Retina (tissue), 1 donor: ENCODE measurements at regions not wholly inside any gene's neighbourhood (a gene's known extent, or its start where the extent isn't known, plus 50 kb on each side); places are given as distances from the start of the nearest gene placed in this dataset.
A peak's percentile ranks its signal among the peaks of the same experiment; 100 is the strongest.

ENCODE experiments used
- DNase-seq: peaks from one replicate; pipeline ENCODE4 v3.0.0-alpha.2; 2016

DNA sequence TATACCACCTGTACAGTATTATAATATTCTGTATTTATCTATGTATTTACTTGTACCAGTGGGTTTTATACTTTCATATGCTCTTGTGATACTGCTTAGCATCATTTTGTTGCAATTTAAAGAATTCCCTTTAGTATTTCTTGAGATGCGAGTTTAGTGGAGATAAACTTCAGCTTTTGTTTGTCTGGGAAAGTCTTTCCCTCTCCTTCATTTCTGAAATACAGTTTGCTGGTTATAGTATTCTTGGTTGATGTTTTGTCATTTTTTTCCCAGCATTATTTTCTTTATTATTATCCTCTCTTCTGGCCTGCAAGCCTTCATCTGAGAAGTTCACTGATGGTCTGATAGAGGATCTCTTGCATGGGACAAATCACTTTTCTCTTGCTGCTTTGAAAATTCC is 136.6 kb upstream of the MCHR2 start:
- no peak for DNase-seq

DNA sequence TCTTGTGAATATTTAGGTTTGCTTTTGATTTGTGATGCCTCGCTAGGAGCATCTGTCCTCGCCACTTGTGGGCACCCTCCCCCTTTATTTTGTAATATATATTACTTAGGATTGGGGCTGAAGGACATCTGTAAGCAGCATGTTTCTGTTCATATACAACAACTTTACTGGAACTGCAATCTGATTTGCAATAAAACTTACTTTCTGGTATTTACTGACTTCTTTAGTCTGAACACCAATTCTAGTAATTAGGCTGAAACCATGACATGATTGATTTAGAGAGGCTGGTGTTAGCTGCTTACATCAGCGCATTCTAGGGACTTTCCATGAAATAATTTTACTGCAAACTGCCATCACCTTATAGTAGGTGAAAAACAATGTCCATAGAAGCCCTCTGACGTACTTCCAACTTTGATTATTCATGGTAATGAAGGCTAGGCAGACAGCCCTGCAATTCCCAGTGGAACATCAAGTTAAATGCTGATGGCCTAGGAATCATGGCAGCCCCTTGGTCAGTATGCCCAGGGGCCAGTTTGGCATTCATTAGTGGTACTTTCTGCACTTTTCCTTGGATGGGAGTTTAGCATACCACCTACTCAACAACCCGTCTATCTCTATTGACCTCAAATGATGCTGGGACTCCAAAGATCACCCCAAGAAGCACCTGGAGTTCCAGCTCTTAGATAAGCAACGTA is 132.9 kb upstream of the MCHR2 start:
- no peak for DNase-seq

DNA sequence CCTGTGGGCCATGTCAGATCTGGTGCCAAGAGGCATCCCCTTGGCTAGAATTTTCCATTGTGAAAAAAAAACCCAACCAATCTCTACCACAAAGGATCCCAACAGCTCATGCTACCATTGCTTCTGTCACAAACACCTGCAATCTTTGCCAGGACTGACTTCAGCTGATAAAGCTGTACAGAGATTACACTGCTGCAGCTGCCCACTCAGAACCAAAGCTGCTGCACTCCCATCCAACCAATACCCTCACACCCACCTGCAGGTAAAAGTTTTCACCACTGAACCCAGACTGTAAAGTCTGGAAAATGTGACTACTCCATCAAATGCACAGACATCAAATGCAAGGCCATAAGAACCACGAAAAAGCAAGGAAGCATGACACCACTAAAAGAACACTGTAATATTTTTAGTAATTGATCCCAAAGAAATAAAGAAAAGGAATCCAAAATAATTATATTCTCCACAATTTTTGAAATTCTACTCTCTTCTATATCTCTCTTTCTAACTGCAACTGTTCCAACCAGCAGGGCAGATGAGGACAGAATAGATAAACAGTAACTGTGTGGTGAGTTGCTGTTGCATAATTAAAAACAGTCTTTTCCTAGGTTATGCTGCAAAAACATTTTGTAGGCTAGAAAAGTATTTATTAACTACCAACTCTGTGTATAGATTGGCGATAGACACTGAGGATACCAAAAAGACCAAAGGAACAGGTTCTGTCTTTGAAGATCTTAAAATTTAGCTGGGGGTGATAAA is 128.0 kb upstream of the MCHR2 start:
- DNase-seq: no peak

DNA sequence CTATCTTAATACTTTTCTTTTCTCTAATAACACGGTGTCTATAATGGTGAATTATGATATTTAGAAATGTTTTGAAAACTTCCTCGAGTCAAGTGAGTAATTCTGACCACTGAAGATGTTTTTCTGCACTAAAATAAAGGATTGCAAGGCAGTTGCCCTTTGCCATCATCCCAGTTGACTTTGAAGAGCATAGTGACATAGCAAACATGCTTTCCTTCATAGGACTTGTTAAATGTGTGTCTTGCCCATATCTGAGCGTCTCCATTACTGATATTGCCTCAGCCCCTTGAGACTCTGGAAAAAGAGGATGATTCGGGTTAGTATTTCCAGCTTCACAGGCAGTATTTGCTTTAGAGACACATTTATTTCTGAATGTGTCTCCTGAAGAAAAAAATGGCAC is 125.2 kb upstream of the MCHR2 start:
- DNase-seq: no peak

DNA sequence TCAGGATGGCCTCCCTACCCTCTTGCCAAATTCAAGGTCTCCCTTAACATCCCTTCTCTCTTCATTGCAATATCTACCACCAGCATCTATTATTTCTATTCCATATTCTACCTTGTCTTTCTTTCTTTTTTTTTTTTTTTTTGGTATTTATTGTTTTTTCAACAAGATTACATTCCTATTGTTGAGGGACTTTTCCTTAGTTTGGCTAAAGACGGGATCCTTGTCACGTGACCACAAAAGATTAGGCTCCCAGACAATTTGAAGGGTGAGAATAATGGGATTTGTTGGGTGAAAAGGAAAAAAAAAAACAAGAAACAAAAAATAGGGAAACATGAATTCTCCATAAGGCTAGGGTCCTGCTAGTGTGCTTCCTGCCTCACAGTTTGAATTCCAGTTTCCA is 124.3 kb upstream of the MCHR2 start:
- DNase-seq: no peak

- DNase-seq: no peak
These were observed 123.7 kb upstream of the MCHR2 start for GRCh38 chr6:100117680-100118079.

DNA sequence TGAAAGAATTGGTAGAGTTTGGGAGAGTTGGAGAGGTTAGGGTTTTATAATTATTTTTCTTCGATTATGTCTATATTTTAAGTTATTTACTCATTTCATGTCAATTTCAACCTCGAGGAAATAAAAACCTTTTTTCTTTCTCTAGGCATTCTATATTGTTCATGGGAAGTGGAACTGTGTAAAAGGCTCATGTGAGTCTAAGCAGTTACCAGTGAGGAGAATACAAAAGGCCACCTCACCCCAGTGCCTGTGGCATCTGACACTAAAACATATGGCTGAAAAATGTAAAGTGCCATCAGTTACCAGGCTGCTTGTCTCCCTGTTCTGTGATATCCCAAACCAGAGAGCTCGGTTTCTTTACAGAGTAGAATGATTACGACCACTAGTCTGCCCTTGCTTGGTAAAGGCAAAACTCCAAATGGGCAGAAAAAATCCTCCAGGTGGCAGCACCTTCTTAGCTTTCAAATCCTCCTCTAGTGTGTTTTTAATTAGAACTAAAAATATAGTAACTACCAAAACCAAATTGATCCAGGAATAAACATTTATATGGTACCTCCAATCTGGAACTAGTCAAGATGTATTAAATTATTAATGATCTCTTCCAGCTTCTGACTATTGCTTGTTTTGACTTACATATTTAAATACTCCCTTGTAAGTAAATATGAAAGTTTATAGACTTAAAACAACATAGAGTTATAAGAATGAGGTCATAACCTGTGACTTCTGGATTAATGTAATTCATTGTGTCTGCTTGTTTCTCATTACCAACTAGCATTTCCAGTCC is 122.6 kb upstream of the MCHR2 start:
- DNase-seq: peak; percentile 69

- DNase-seq: no peak
These were observed 121.5 kb upstream of the MCHR2 start for GRCh38 chr6:100115407-100116101.

- no peak for DNase-seq
These were observed 119.0 kb upstream of the MCHR2 start for GRCh38 chr6:100112855-100113508.

- DNase-seq: no peak
These were observed 112.0 kb upstream of the MCHR2 start for GRCh38 chr6:100105919-100106529.

DNA sequence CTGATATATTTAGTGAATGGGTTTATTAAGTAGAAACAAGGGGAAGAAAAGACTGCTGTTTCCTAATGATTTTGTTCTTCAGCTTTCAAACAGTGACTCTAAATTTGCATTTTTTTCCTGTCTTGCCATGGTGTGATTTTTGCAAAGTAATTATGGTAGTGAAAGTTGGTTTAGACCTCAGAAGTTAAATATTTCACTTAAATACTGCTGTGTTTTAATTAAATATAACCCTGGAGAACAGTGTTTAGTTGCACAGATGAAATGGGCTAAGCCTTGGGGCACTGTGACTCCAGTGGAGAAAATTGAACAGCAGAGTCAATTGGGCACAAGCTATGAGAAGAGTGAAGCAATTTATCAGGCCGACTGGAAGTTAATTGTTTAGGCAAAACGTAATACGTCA is 111.1 kb upstream of the MCHR2 start:
- no peak for DNase-seq

GRCh38 chr6:100103931-100104330 is 109.9 kb upstream of the MCHR2 start:
- no peak for DNase-seq

GRCh38 chr6:100103194-100103593 is 109.2 kb upstream of the MCHR2 start:
- no peak for DNase-seq

DNA sequence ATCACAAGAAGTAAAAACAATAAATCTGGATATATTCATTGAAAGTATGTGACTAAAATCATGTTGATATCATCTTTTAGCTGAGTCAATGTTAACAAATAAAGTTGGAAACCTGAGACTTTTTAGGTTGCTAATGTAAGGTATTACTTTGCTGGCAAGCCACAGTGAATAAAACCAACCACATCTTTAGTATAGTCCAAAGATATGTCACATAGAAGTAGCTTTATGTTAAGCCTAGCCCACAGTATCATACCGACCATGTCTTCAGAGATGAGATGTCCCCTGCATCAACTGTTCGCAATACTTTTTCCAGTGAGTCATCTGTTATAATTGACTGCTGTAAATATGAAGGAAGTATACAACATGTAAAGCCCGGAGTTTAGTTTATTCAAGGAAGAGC is 107.6 kb upstream of the MCHR2 start:
- DNase-seq: no peak

DNA sequence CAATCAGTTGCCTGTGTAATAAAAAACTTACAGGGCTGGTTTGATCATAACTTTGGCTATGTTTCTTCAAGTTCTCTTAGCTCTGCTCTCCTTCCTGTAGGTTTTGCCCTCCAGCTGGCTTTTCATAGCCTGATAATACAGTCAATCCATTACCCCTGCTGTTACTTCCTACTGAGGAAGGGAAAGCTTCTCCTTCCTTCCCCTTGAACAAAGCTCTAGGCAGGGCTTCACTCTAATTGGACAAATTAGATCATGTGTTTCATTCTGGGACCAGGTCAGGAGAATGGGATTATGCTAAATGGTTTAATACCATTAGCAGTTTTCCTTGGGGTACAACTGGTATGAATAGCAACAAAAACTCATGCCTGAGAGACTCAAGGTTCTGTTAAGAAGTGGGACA is 106.8 kb upstream of the MCHR2 start:
- DNase-seq: no peak

- no peak for DNase-seq
These were observed 105.4 kb upstream of the MCHR2 start for GRCh38 chr6:100099189-100100074.

- DNase-seq: no peak
These were observed 102.9 kb upstream of the MCHR2 start for GRCh38 chr6:100096936-100097335.

DNA sequence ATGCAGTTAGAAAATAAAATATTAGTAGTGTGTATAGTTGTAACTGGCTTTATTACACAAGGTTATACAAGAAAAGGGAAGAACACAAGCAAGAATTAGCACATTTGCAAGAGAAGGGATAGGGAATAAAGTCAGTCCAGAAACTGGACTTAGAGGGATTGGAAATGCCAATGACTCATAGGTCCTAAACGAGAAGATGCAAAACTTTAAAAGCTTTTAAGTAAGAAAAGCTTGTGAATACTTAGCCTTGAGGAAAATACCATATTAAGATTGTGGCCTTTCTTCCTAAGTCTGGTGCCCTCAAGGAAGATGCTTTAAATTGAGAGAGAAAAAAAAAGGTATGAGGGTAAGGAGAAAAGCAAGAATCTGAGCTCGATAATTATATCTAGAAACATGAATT is 102.3 kb upstream of the MCHR2 start:
- DNase-seq: no peak

GRCh38 chr6:100093405-100093804 is 99.4 kb upstream of the MCHR2 start:
- DNase-seq: no peak

DNA sequence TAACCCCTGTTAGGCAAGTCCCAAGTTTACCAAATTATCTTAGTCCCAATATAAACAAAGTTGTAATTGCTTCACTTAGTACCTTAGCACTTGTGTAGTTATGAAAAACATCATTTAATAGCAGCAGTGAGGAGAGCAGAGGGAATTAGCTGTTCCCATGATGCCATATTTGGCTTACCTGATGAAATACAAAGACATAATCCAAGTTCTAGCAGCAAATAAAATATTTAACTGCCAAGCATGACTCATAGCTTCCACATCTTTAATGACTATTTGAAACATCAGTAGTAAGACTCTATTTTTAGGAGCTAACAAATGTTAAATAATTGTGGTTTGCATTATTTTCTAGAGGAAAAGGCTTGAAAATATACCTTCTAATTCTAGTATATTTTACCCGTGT is 94.0 kb upstream of the MCHR2 start:
- DNase-seq: no peak

DNA sequence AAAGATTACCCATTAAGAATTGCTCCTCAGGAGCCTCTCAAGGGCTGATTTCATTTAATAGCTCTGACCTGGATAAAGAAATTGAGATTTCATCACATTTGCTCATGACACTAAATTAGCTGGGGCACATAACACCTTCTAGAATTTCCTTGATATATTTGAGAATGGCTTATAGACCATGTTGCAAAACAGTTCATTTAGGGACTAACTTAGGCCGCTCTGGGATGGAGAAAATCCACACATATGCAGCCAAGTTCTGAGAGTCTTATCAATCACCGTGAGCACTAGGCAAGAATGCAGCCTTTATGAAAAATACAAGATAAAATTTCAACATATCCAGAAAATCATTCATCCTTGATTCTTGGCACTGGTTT is 91.0 kb upstream of the MCHR2 start:
- DNase-seq: no peak
